GM06990 (cell line): ENCODE measurements at regions not wholly inside any gene's neighbourhood (a gene's known extent, or its start where the extent isn't known, plus 50 kb on each side); places are given as distances from the start of the nearest gene placed in this dataset.

ENCODE experiments used
- DNase-seq: peaks from one replicate; pipeline ENCODE4 v3.0.0-alpha.2; 2011; ENCODE audit not compliant: insufficient read length; ENCODE audit errors: extremely low read depth
- H3K27me3 ChIP-seq: replicated peaks from 2 replicates; pipeline ENCODE4 v1.6.0; 2011; ENCODE audit warnings: low read length; ENCODE audit not compliant: control insufficient read depth, insufficient read depth
- H3K36me3 ChIP-seq: 2 replicates; pipeline ENCODE4 v1.5.1; 2011; ENCODE audit warnings: low read length; ENCODE audit not compliant: control insufficient read depth, insufficient read depth
- H3K4me3 ChIP-seq: replicated peaks from 2 replicates; pipeline ENCODE4 v1.5.1; 2011; ENCODE audit warnings: low read depth, mild to moderate bottlenecking, control low read depth, low read length
- TF ChIP-seq, protein P1 (sequence below): IDR thresholded peaks from 2 replicates; pipeline ENCODE4 v1.5.1; 2011; ENCODE audit warnings: low read length, control low read depth, mild to moderate bottlenecking, inconsistent platforms; ENCODE audit not compliant: insufficient read depth, poor library complexity, severe bottlenecking

DNA sequence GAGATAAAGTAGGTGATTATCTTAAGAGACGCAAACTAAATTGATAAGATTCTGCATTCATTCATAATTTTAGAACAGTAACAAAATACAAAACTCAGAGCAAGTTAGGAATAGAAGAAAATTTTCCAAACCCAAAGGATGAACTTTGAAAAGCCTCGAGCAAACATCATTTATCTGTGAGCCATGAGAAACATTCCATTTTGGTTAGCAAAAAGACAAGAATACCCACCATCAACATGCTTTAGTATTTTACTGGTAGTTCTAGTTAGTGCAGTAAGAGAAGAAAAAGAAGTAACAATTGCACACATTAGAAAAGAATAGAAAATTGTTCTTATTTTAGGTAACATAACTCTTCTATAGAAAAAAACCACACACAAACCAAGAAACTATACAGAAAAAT, 291.3 kb upstream of the TCF4 start:
- TF ChIP-seq, protein P1, sequence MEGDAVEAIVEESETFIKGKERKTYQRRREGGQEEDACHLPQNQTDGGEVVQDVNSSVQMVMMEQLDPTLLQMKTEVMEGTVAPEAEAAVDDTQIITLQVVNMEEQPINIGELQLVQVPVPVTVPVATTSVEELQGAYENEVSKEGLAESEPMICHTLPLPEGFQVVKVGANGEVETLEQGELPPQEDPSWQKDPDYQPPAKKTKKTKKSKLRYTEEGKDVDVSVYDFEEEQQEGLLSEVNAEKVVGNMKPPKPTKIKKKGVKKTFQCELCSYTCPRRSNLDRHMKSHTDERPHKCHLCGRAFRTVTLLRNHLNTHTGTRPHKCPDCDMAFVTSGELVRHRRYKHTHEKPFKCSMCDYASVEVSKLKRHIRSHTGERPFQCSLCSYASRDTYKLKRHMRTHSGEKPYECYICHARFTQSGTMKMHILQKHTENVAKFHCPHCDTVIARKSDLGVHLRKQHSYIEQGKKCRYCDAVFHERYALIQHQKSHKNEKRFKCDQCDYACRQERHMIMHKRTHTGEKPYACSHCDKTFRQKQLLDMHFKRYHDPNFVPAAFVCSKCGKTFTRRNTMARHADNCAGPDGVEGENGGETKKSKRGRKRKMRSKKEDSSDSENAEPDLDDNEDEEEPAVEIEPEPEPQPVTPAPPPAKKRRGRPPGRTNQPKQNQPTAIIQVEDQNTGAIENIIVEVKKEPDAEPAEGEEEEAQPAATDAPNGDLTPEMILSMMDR: no peak
- H3K36me3 ChIP-seq: no peaks in the 10 kb centered on the region
- H3K4me3 ChIP-seq: no peak overlapping the region
- H3K27me3 ChIP-seq: no peaks in the 10 kb centered on the region; the same call in none of the 2 replicates
- no peak for DNase-seq

DNA sequence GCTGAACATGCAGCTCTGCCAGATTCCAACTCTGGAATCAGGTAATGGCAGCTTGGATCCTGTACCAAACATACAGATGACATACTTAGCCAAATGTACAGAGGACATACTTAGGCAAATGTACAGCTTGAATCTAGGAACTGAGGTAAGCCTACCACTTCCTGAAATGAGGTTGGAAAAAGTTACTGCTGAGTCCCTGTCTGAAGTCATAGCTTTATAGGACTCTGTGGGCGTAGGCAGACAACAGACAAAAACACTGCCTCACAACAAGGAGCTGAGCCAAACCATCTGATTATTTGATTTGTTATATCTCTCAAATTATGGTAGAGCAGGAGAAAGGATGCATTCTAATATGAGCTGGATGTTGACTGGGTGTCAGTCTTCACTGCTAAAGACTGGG, 290.2 kb upstream of the TCF4 start:
- Histone ChIP-seq H3K4me3 (no peak overlapping the region), H3K27me3 (no peaks in the 10 kb centered on the region; the same call in none of the 2 replicates), H3K36me3 (no peaks in the 10 kb centered on the region)
- TF ChIP-seq, protein P1: no peak
- no peak for DNase-seq

DNA sequence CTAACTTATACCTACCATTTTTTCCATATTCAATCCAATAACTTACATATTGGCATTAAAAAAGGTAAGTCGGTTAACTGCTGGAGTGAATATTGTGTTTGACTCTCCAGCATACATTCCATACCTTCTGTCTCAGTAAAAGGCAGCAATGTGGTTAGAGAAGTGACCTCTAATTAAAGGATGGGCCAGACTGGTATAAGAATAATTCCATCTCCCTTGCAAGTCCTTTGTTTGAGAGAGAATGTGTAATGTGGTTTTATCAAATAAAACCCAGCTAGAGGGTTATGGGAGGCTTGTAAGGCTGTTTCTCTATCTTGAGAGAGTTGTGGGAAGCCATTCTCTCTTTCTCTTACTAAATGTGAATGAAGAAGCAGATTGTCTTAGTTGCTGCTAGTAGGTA, 289.3 kb upstream of the TCF4 start:
- TF ChIP-seq, protein P1: no peak

DNA sequence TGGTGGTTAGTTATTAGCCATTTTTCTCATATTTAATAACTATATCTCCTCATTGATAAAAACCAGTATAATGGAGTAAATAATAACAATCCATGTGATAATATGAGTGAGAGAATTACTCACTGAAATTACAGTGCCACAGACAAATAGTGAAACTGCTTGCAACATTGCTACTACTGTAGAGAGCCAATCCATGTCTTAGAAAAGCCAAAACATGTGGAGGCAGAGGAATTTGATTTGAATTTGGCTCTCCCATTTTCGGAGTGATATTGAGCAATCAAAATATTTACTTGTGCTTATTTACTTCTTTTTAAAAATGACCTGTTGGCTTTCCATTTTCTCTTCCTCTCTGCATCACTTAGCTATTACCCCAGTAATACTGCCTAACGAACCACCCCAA, 288.3 kb upstream of the TCF4 start:
- TF ChIP-seq, protein P1: no peak
- DNase-seq: no peak

More for the DNA sequence above, 289.3 kb upstream of the TCF4 start:
- Histone ChIP-seq H3K36me3 (no peaks in the 10 kb centered on the region), H3K4me3 (no peak overlapping the region), H3K27me3 (no peaks in the 10 kb centered on the region; the same call in 1 of the 2 replicates)
- no peak for DNase-seq

DNA sequence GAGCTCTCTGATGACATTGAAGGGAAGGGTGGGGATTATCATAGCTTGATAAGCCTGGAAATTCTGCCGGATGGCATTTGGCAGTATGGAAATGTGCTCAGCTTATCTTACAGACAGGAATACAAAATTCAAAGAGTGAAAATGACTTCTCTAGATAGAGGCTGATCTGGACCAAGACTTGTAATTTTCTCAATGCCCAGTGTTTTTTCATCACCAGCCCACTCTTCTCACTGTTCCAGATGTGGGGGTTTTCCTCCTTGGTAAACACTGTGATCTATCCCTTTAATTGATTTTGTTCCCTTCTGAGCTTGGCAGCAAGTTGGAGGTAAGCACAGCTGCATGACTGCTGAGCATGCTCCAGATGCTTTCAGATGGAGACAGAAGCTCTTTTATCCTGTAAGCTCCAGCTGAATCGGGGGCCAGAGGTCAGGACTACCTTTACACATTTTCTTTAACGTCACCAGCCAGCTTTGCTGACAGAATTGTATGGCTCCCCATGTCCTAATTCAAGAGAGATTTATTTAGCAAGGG, 287.4 kb upstream of the TCF4 start:
- TF ChIP-seq, protein P1: no peak
- Histone ChIP-seq H3K36me3 (no peaks in the 10 kb centered on the region), H3K27me3 (no peaks in the 10 kb centered on the region; the same call in 1 of the 2 replicates), H3K4me3 (no peak overlapping the region)
- DNase-seq: no peak

More for the DNA sequence above, 288.3 kb upstream of the TCF4 start:
- Histone ChIP-seq H3K27me3 (no peaks in the 10 kb centered on the region; the same call in 1 of the 2 replicates), H3K4me3 (no peak overlapping the region), H3K36me3 (no peaks in the 10 kb centered on the region)
